ENCODE measurements at regions not wholly inside any gene's neighbourhood (a gene's known extent, or its start where the extent isn't known, plus 50 kb on each side); places are given as distances from the start of the nearest gene placed in this dataset.

- H2AFZ ChIP-seq (ENCODE audit: low read depth), result peak overlapping the region; percentile 85
- 2% methylated on average over 14 of the region's 16 CpGs for WGBS (ENCODE audit: low lambda C conversion rate)
These were observed 58.4 kb upstream of the WNT7B start for GRCh38 chr22:46035380-46035741.

GRCh38 chr22:46035742-46036557, 59.0 kb upstream of the WNT7B start:
- H3K4me2 ChIP-seq, result peak overlapping the region; percentile 95
- TF ChIP-seq NFIC (IDR thresholded peaks at IDR 0.05; ENCODE audit: borderline replicate concordance) (no peak), POLR2AphosphoS5 (IDR thresholded peaks at IDR 0.05; ENCODE audit: low read depth, low read length) (peak; percentile 86), IRF3 (IDR thresholded peaks at IDR 0.05; ENCODE audit: low read depth, low read length) (no peak), PBX3 (IDR thresholded peaks at IDR 0.05) (peak; percentile 14), REST (IDR thresholded peaks at IDR 0.05; ENCODE audit: low read depth, low read length) (no peak), RCOR1 (IDR thresholded peaks at IDR 0.05; ENCODE audit: low read length) (no peak), YY1 (IDR thresholded peaks at IDR 0.05; ENCODE audit: low read depth) (no peak), CTCF (IDR thresholded peaks at IDR 0.05) (no peak), MXI1 (IDR thresholded peaks at IDR 0.05; ENCODE audit: low read depth, low read length) (peak; percentile 59; the same call in 1 of the 2 replicates), GABPA (IDR thresholded peaks at IDR 0.05; ENCODE audit: low read depth) (peak; percentile 93), USF1 (IDR thresholded peaks at IDR 0.05; ENCODE audit: borderline replicate concordance, low read depth) (no peak), RAD21 (IDR thresholded peaks at IDR 0.05; ENCODE audit: low read length) (no peak), MEF2A (IDR thresholded peaks at IDR 0.05; ENCODE audit: borderline replicate concordance, low read depth) (no peak), ELF1 (IDR thresholded peaks at IDR 0.05) (peak; percentile 75), NRF1 (IDR thresholded peaks at IDR 0.05; ENCODE audit: low read depth, low read length) (no peak)

More at GRCh38 chr22:46035380-46035741, 58.4 kb upstream of the WNT7B start:
- no peak for TF ChIP-seq FOXM1 (IDR thresholded peaks at IDR 0.05; ENCODE audit: low read depth)
- peak; percentile 69; the same call in 1 of the 2 replicates for TF ChIP-seq POLR2AphosphoS5 (IDR thresholded peaks at IDR 0.05; ENCODE audit: low read depth, low read length)
- no peak for TF ChIP-seq CHD2 (IDR thresholded peaks at IDR 0.05; ENCODE audit: low read length, partially characterized antibody)
- TF ChIP-seq EP300 (IDR thresholded peaks at IDR 0.05; ENCODE audit: borderline replicate concordance in 1 of 2, low read depth in 1 of 2, low read length in 1 of 2), result no peak
- TF ChIP-seq MXI1 (IDR thresholded peaks at IDR 0.05; ENCODE audit: low read depth, low read length), result no peak
- H3K79me2 ChIP-seq (ENCODE audit: insufficient read depth), result peaks cover 15% of the 10 kb centered on the region
- ChIA-PET CTCF (interaction anchor here (1.1 to 5.0 kb wide), 9 partner anchors 12 to 82 kb away, joined by 3 to 73 read pairs (median 8); no protein-coding TSS in a partner anchor), POLR2A (interaction anchor here (0.7 to 3.6 kb wide), 8 partner anchors 17 to 53 kb away, joined by 3 to 35 read pairs (median 6); no protein-coding TSS in a partner anchor)
- no peaks in the 10 kb centered on the region for H4K20me1 ChIP-seq (ENCODE audit: insufficient read depth)
- no peaks in the 10 kb centered on the region for H3K36me3 ChIP-seq (replicated peaks in 1 of 2; ENCODE audit: control insufficient read depth in 1 of 2, insufficient read depth in 2 of 2, low read length in 1 of 2)
- H3K27ac ChIP-seq (ENCODE audit: low read depth in 2 of 2, low read length in 1 of 2), result peak overlapping the region; percentile 79 to 86
- H3K27me3 ChIP-seq (ENCODE audit: insufficient read depth), result no peaks in the 10 kb centered on the region
- no peaks in the 10 kb centered on the region for H3K9me2 ChIP-seq
- H3K9ac ChIP-seq, result peak overlapping the region; percentile 86
- peak overlapping the region; percentile 66 for H3K4me2 ChIP-seq
- peaks cover 26% of the 10 kb centered on the region for H3F3A ChIP-seq (replicated peaks; ENCODE audit: insufficient read depth)
- H3K9me3 ChIP-seq, result no peaks in the 10 kb centered on the region
- no peak for DNase-seq
- H3K4me1 ChIP-seq (ENCODE audit: control insufficient read depth in 1 of 2, insufficient read depth in 2 of 2, low read depth in 1 of 2, low read length in 1 of 2), result peaks cover 0 to 29% of the 10 kb centered on the region in 2 experiments; a peak in 3 of 4 replicates
- H3K4me3 ChIP-seq (ENCODE audit: low read depth in 2 of 2, low read length in 1 of 2), result peak overlapping the region; percentile 58 to 62

More at GRCh38 chr22:46035742-46036557, 59.0 kb upstream of the WNT7B start:
- peaks cover 26% of the 10 kb centered on the region for H3F3A ChIP-seq (replicated peaks; ENCODE audit: insufficient read depth)
- peak overlapping the region; percentile 89 to 95 for H3K27ac ChIP-seq (ENCODE audit: low read depth in 2 of 2, low read length in 1 of 2)
- no peaks in the 10 kb centered on the region for H3K9me3 ChIP-seq
- POLR2A ChIA-PET, result interaction anchor here (0.7 to 3.6 kb wide), 15 partner anchors 10 to 52 kb away, joined by 3 to 35 read pairs (median 4); no protein-coding TSS in a partner anchor
- CTCF ChIA-PET, result interaction anchor here (0.6 to 5.0 kb wide), 18 partner anchors 9 to 86 kb away, joined by 3 to 73 read pairs (median 6); no protein-coding TSS in a partner anchor
- peak; percentile 100 for DNase-seq
- peaks cover 15% of the 10 kb centered on the region for H3K79me2 ChIP-seq (ENCODE audit: insufficient read depth)
- no peak overlapping the region for H2AFZ ChIP-seq (ENCODE audit: low read depth)
- H3K4me1 ChIP-seq (ENCODE audit: control insufficient read depth in 1 of 2, insufficient read depth in 2 of 2, low read depth in 1 of 2, low read length in 1 of 2), result peaks cover 0 to 35% of the 10 kb centered on the region in 2 experiments; a peak in 3 of 4 replicates
- WGBS (ENCODE audit: low lambda C conversion rate), result 0% methylated on average over 6 of the region's 84 CpGs
- no peaks in the 10 kb centered on the region for H3K9me2 ChIP-seq
- no peaks in the 10 kb centered on the region for H3K27me3 ChIP-seq (ENCODE audit: insufficient read depth)
- H4K20me1 ChIP-seq (ENCODE audit: insufficient read depth), result no peaks in the 10 kb centered on the region
- no peaks in the 10 kb centered on the region for H3K36me3 ChIP-seq (replicated peaks in 1 of 2; ENCODE audit: control insufficient read depth in 1 of 2, insufficient read depth in 2 of 2, low read length in 1 of 2)
- H3K4me3 ChIP-seq (ENCODE audit: low read depth in 2 of 2, low read length in 1 of 2), result peak overlapping the region; percentile 88 to 91
- H3K9ac ChIP-seq, result peak overlapping the region; percentile 97
